Activated CD8-positive, alpha-beta memory T cell treated with anti-CD3 and anti-CD28 coated beads, Interleukin-2, amount 10 ng/mL, durations not matched to agents 7 days and 5 days (primary cell): ENCODE measurements at regions not wholly inside any gene's neighbourhood (a gene's known extent, or its start where the extent isn't known, plus 50 kb on each side); places are given as distances from the start of the nearest gene placed in this dataset.

ENCODE experiments used
- ATAC-seq: fragments of 150-1000 bp; cut with Tn5 transposase; one replicate; pipeline ENCODE4 v1.10.0; 2021; ENCODE audit warnings: moderate library complexity
- CTCF ChIA-PET: fragments of 350-600 bp; sonication (Branson Sonifier 250); formaldehyde crosslinking; loops from one replicate; lab custom pipeline; 2021; ENCODE audit warnings: antibody characterized with exemption; lab: Charles Lee
- DNase-seq: peaks from one replicate; pipeline ENCODE4 v3.0.0-alpha.2; 2020
- H3K27ac Mint-ChIP-seq: one replicate; pipeline ENCODE4 v1.8.0; 2021; ENCODE audit warnings: mild to moderate bottlenecking, mixed read lengths
- H3K27me3 Mint-ChIP-seq: one replicate; pipeline ENCODE4 v1.8.0; 2021; ENCODE audit warnings: mixed read lengths
- H3K36me3 Mint-ChIP-seq: one replicate; pipeline ENCODE4 v1.8.0; 2021; ENCODE audit warnings: mild to moderate bottlenecking, mixed read lengths
- H3K4me1 Mint-ChIP-seq: one replicate; pipeline ENCODE4 v1.8.0; 2021; ENCODE audit warnings: mixed read lengths
- H3K4me3 Mint-ChIP-seq: one replicate; pipeline ENCODE4 v1.8.0; 2021; ENCODE audit warnings: mild to moderate bottlenecking, moderate library complexity, mixed read lengths
- H3K9me3 Mint-ChIP-seq: one replicate; pipeline ENCODE4 v1.8.0; 2022; ENCODE audit warnings: low read depth, mixed read lengths

- no peaks in the 10 kb centered on the region for H3K4me1 Mint-ChIP-seq
- no peaks in the 10 kb centered on the region for H3K36me3 Mint-ChIP-seq
- H3K9me3 Mint-ChIP-seq = peaks cover 3% of the 10 kb centered on the region
- ATAC-seq (no peak), DNase-seq (no peak)
- H3K27me3 Mint-ChIP-seq = no peaks in the 10 kb centered on the region
- CTCF ChIA-PET = no interaction called here
- no peak overlapping the region for H3K27ac Mint-ChIP-seq
- no peak overlapping the region for H3K4me3 Mint-ChIP-seq
These were observed 56.3 kb upstream of the PIRT start for GRCh38 chr17:10894220-10894619.

GRCh38 chr17:10888858-10889257, 51.0 kb upstream of the PIRT start:
- Mint-ChIP-seq H3K4me3 (no peak overlapping the region), H3K27ac (no peak overlapping the region), H3K4me1 (no peaks in the 10 kb centered on the region), H3K36me3 (no peaks in the 10 kb centered on the region), H3K9me3 (peaks cover 3% of the 10 kb centered on the region), H3K27me3 (no peaks in the 10 kb centered on the region)
- DNase-seq (no peak), ATAC-seq (no peak)
- CTCF ChIA-PET = no interaction called here
